Neuronal stem cell (in vitro differentiated cells): ENCODE measurements at regions not wholly inside any gene's neighbourhood (a gene's known extent, or its start where the extent isn't known, plus 50 kb on each side); places are given as distances from the start of the nearest gene placed in this dataset.
"Not testable (repeated sequence)": the region's sequence is repeated elsewhere in the genome, so short reads cannot be mapped to it uniquely, and the experiment has no call there.

Experiments used
- DNase-seq: peaks from one replicate; pipeline ENCODE4 v3.0.0-alpha.2; 2013; ENCODE audit warnings: low spot score
- H2AFZ ChIP-seq: one replicate; pipeline ENCODE4 v1.6.1; 2013; ENCODE audit warnings: mild to moderate bottlenecking, low read length, inconsistent platforms
- H2AK5ac ChIP-seq: 2 replicates; pipeline ENCODE4 v1.6.1; 2013; ENCODE audit warnings: low read depth, mild to moderate bottlenecking, inconsistent platforms, low read length, moderate library complexity, mixed read lengths
- H2BK120ac ChIP-seq: 2 replicates; pipeline ENCODE4 v1.6.1; 2013; ENCODE audit warnings: low read depth, mild to moderate bottlenecking, inconsistent platforms, low read length, moderate library complexity, mixed read lengths
- H2BK12ac ChIP-seq: one replicate; pipeline ENCODE4 v1.6.1; 2013; ENCODE audit warnings: low read length, inconsistent platforms
- H2BK15ac ChIP-seq: 2 replicates; pipeline ENCODE4 v1.6.1; 2013; ENCODE audit warnings: mild to moderate bottlenecking, low read length, inconsistent platforms, mixed read lengths
- H2BK5ac ChIP-seq: one replicate; pipeline ENCODE4 v1.6.1; 2013; ENCODE audit warnings: inconsistent platforms, mild to moderate bottlenecking, low read length, moderate library complexity
- H3K14ac ChIP-seq: one replicate; pipeline ENCODE4 v1.6.1; 2013; ENCODE audit warnings: low read length, inconsistent platforms
- H3K18ac ChIP-seq: 2 replicates; pipeline ENCODE4 v1.6.1; 2013; ENCODE audit warnings: low read length, inconsistent platforms
- H3K23ac ChIP-seq: 2 replicates; pipeline ENCODE4 v1.6.1; 2013; ENCODE audit warnings: low read depth, mild to moderate bottlenecking, mixed read lengths, low read length, inconsistent platforms; ENCODE audit not compliant: poor library complexity
- H3K27ac ChIP-seq: replicated peaks from 3 replicates; pipeline ENCODE4 v1.5.1; 2013; ENCODE audit warnings: low read length, inconsistent platforms
- H3K27me3 ChIP-seq, 3 experiments: 2 replicates each; pipeline ENCODE4 v1.6.1; 2013; ENCODE audit warnings: low read length in 3 of 3, mild to moderate bottlenecking in 2 of 3, inconsistent platforms in 1 of 3, low read depth in 1 of 3, mixed read lengths in 1 of 3, moderate library complexity in 1 of 3; ENCODE audit not compliant: control insufficient read depth in 3 of 3, insufficient read depth in 3 of 3
- H3K36me3 ChIP-seq, 2 donors: replicated peaks in 1 of 2; 2 replicates each; pipeline ENCODE4 v1.6.1; 2013; ENCODE audit warnings: low read length in 2 of 2; ENCODE audit not compliant: control insufficient read depth in 2 of 2, insufficient read depth in 2 of 2
- H3K4ac ChIP-seq: 2 replicates; pipeline ENCODE4 v1.6.1; 2013; ENCODE audit warnings: inconsistent platforms, mild to moderate bottlenecking, low read length, moderate library complexity
- H3K4me1 ChIP-seq, 2 donors: 1 replicate in 1 of 2; 2 replicates in 1 of 2; pipeline ENCODE4 v1.6.1; 2013; ENCODE audit warnings: low read length in 2 of 2, low read depth in 1 of 2; ENCODE audit not compliant: control insufficient read depth in 2 of 2, insufficient read depth in 1 of 2
- H3K4me2 ChIP-seq: one replicate; pipeline ENCODE4 v1.6.1; 2013; ENCODE audit warnings: mild to moderate bottlenecking, low read length, inconsistent platforms; ENCODE audit not compliant: insufficient read depth, poor library complexity, severe bottlenecking
- H3K4me3 ChIP-seq, 2 donors: 2 replicates each; pipeline ENCODE4 v1.5.1; 2013; ENCODE audit warnings: low read length in 2 of 2, mild to moderate bottlenecking in 2 of 2, inconsistent platforms in 1 of 2, moderate library complexity in 1 of 2
- H3K79me1 ChIP-seq: one replicate; pipeline ENCODE4 v1.6.1; 2013; ENCODE audit warnings: low read depth, mild to moderate bottlenecking, inconsistent platforms, low read length, moderate library complexity
- H3K9ac ChIP-seq: one replicate; pipeline ENCODE4 v1.6.1; 2013; ENCODE audit warnings: mild to moderate bottlenecking, low read depth, low read length, inconsistent platforms; ENCODE audit not compliant: poor library complexity
- H3K9me3 ChIP-seq, 2 donors: replicated peaks in 1 of 2; 2 replicates each; pipeline versions ENCODE3 to v1.6.1; 2013; ENCODE audit warnings: low read length in 2 of 2, mild to moderate bottlenecking in 2 of 2, inconsistent platforms in 1 of 2, low read depth in 1 of 2, mixed read lengths in 1 of 2, moderate library complexity in 1 of 2; ENCODE audit not compliant: control insufficient read depth in 2 of 2, insufficient read depth in 1 of 2
- H4K8ac ChIP-seq: one replicate; pipeline ENCODE4 v1.6.1; 2013; ENCODE audit warnings: low read depth, mild to moderate bottlenecking, inconsistent platforms, low read length, moderate library complexity
- H4K91ac ChIP-seq: one replicate; pipeline ENCODE4 v1.6.1; 2013; ENCODE audit warnings: low read length, low read depth, mild to moderate bottlenecking, inconsistent platforms; ENCODE audit not compliant: poor library complexity
- WGBS, 2 donors: extraction: QIAGEN DNeasy Blood & Tissue Kit; methylation state at CpG; one replicate each; pipeline ENCODE4 v1.1.7; 2013; ENCODE audit warnings: missing lambda C conversion rate in 2 of 2, mixed read lengths in 1 of 2; ENCODE audit not compliant: insufficient read length in 2 of 2, insufficient replicate concordance in 1 of 2; ENCODE audit errors: extremely low coverage in 2 of 2; 5-methylcytosine and 5-hydroxymethylcytosine counted together

DNA sequence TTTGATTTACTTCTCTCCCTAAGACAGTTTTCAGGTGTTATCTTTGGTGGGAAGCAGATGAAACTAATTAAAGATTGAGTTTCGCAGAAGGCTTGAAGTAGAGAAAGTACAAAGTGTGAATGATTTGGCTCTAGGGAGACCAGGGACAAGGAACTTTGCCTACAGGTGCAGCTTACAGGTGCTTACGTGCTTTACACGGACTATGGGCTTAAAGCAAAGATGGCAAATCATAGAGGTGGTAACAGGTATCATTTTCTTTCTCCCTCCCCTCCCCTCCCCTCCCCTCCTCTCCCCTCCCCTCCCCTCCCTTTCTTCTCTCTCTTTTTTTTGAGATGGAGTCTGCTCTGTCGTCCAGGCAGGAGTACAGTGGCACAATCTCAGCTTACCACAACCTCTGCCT, 136.3 kb downstream of the SLC35B3 start:
- no peak overlapping the region for H2AK5ac ChIP-seq
- no peak overlapping the region for H3K4me3 ChIP-seq
- no peak overlapping the region for H2BK5ac ChIP-seq
- WGBS, 2 donors: no CpG with 5 or more reads among the region's 4 CpGs
- no peak overlapping the region for H3K14ac ChIP-seq
- H2BK15ac ChIP-seq: no peak overlapping the region
- no peak overlapping the region for H4K8ac ChIP-seq
- H3K18ac ChIP-seq: no peak overlapping the region
- H2BK120ac ChIP-seq: no peak overlapping the region
- H3K4me1 ChIP-seq: no peaks in the 10 kb centered on the region
- no peak overlapping the region for H3K9ac ChIP-seq
- H3K27me3 ChIP-seq: no peaks in the 10 kb centered on the region
- H3K9me3 ChIP-seq: peaks cover 0 to 2% of the 10 kb centered on the region in 2 donors
- H3K27ac ChIP-seq: no peak overlapping the region
- H2AFZ ChIP-seq: no peak overlapping the region
- H2BK12ac ChIP-seq: no peak overlapping the region
- H3K79me1 ChIP-seq: no peaks in the 10 kb centered on the region
- no peak overlapping the region for H3K4ac ChIP-seq
- H3K36me3 ChIP-seq: no peaks in the 10 kb centered on the region
- no peak for DNase-seq
- H3K23ac ChIP-seq: no peak overlapping the region
- H3K4me2 ChIP-seq: no peak overlapping the region
- no peak overlapping the region for H4K91ac ChIP-seq

- H3K9me3 ChIP-seq, H2AFZ ChIP-seq, H3K9ac ChIP-seq, H3K23ac ChIP-seq, H3K4ac ChIP-seq, H2BK5ac ChIP-seq, H4K8ac ChIP-seq, H3K36me3 ChIP-seq, H3K18ac ChIP-seq, H3K14ac ChIP-seq, DNase-seq, H2AK5ac ChIP-seq, H3K4me2 ChIP-seq, H3K79me1 ChIP-seq, H3K4me3 ChIP-seq, H2BK15ac ChIP-seq, H4K91ac ChIP-seq, H2BK120ac ChIP-seq, H3K27me3 ChIP-seq, H3K27ac ChIP-seq, H2BK12ac ChIP-seq: not testable (repeated sequence)
- peaks cover 0 to 11% of the 10 kb centered on the region in 2 donors for H3K4me1 ChIP-seq
- WGBS, 2 donors: no CpG with 5 or more reads among the region's 4 CpGs
Measured at GRCh38 chr6:8282946-8283345, 152.4 kb downstream of the SLC35B3 start.

- Histone ChIP-seq H2BK15ac (no peak overlapping the region), H4K91ac (no peak overlapping the region), H3K79me1 (no peaks in the 10 kb centered on the region), H2BK120ac (no peak overlapping the region), H3K14ac (peak overlapping the region; percentile 48), H3K4me1 (peaks cover 0 to 11% of the 10 kb centered on the region in 2 donors), H2BK5ac (peak overlapping the region; percentile 40), H3K18ac (no peak overlapping the region), H3K27ac (no peak overlapping the region), H3K9me3 (no peaks in the 10 kb centered on the region), H3K23ac (no peak overlapping the region), H2BK12ac (no peak overlapping the region), H2AFZ (no peak overlapping the region), H3K36me3 (no peaks in the 10 kb centered on the region), H3K27me3 (no peaks in the 10 kb centered on the region), H2AK5ac (no peak overlapping the region), H3K4me3 (no peak overlapping the region), H4K8ac (no peak overlapping the region), H3K4me2 (no peak overlapping the region), H3K9ac (no peak overlapping the region), H3K4ac (no peak overlapping the region)
- DNase-seq: no peak
- no CpG with 5 or more reads among the region's 39 CpGs for WGBS, 2 donors
Measured at GRCh38 chr6:8282380-8282779, 153.0 kb downstream of the SLC35B3 start.

DNA sequence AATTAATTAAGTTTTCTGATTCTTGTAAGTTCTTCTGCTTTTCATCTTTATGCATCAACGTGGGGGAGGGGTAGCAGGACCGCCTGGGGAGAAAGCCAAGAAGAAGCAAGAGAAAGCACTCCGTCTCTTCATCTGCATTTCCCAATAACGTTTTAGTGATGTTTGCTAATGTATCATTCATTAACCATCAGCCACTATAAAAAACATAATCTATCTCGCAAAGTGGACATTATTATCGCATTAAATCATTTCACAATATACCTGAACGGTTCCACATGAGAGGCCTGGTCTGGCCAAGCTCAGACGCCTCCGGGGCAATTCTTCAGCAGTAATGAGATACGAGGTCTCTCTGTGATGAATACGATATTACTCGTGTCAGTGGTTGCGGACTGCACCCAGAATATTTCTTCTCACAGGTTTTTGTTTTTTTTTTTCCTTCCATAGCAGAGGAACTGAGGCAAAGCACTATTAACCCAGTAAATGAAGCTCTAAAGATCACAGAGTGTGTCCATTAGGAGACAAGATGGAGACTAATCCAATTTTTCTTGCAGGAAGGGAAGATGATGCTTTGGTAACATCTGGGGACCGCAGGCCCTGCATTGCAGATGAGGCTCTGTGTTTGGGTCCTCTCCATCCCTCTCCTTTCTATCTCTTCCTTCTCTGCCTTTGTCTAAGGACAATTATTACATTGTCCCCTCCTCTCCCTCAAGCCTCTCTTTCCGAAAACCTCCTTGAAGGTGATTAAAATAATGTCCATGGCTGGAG, 156.1 kb downstream of the SLC35B3 start:
- Histone ChIP-seq H3K18ac (no peak overlapping the region), H2BK12ac (no peak overlapping the region), H3K27ac (no peak overlapping the region)

More for the DNA sequence above, 156.1 kb downstream of the SLC35B3 start:
- Histone ChIP-seq H4K8ac (no peak overlapping the region), H2AK5ac (no peak overlapping the region), H3K4me2 (no peak overlapping the region), H3K9ac (no peak overlapping the region), H2BK5ac (no peak overlapping the region), H3K27me3 (no peaks in the 10 kb centered on the region), H4K91ac (no peak overlapping the region), H2BK15ac (no peak overlapping the region), H3K14ac (no peak overlapping the region), H3K9me3 (no peaks in the 10 kb centered on the region), H3K4me1 (peaks cover 0 to 11% of the 10 kb centered on the region in 2 donors), H3K23ac (no peak overlapping the region), H3K79me1 (no peaks in the 10 kb centered on the region), H2BK120ac (no peak overlapping the region), H3K4ac (no peak overlapping the region), H2AFZ (peak overlapping the region; percentile 3), H3K36me3 (no peaks in the 10 kb centered on the region), H3K4me3 (no peak overlapping the region)
- no peak for DNase-seq
- WGBS, 2 donors: no CpG with 5 or more reads among the region's 15 CpGs
